Progenitor cell of endocrine pancreas (in vitro differentiated cells): ENCODE measurements at regions not wholly inside any gene's neighbourhood (a gene's known extent, or its start where the extent isn't known, plus 50 kb on each side); places are given as distances from the start of the nearest gene placed in this dataset.
A peak's percentile ranks its signal among the peaks of the same experiment; 100 is the strongest.

ENCODE experiments used
- DNase-seq: peaks from one replicate; pipeline ENCODE4 v3.0.0; 2021; ENCODE audit warnings: low spot score; ENCODE audit not compliant: unreplicated experiment
- H3K27ac Mint-ChIP-seq: 2 replicates; pipeline ENCODE4 v1.8.0; 2021; ENCODE audit warnings: mild to moderate bottlenecking, moderate library complexity, mixed read lengths
- H3K27me3 Mint-ChIP-seq: 2 replicates; pipeline ENCODE4 v1.8.0; 2021; ENCODE audit warnings: mixed read lengths
- H3K36me3 Mint-ChIP-seq: 2 replicates; pipeline ENCODE4 v1.8.0; 2022; ENCODE audit warnings: mixed read lengths; ENCODE audit not compliant: insufficient read depth
- H3K4me1 Mint-ChIP-seq: 2 replicates; pipeline ENCODE4 v1.8.0; 2021; ENCODE audit warnings: low read depth, mixed read lengths
- H3K4me3 Mint-ChIP-seq: 2 replicates; pipeline ENCODE4 v1.8.0; 2021; ENCODE audit warnings: low read depth, mild to moderate bottlenecking, moderate library complexity, mixed read lengths
- H3K9me3 Mint-ChIP-seq: 2 replicates; pipeline ENCODE4 v1.8.0; 2021; ENCODE audit warnings: low read depth, mixed read lengths
- CTCF ChIP-seq: fragments of 200-600 bp; sonication (generic); IDR thresholded peaks from one replicate; pipeline ENCODE4 v1.5.0; 2021; ENCODE audit warnings: antibody characterized with exemption, mild to moderate bottlenecking; ENCODE audit not compliant: unreplicated experiment

GRCh38 chr11:28616160-28616965, 508.2 kb downstream of the METTL15 start:
- no peak overlapping the region for H3K4me3 Mint-ChIP-seq
- no peak for DNase-seq
- no peaks in the 10 kb centered on the region for H3K9me3 Mint-ChIP-seq
- no peaks in the 10 kb centered on the region for H3K36me3 Mint-ChIP-seq
- TF ChIP-seq CTCF = no peak
- H3K27ac Mint-ChIP-seq = no peak overlapping the region
- peaks cover 12% of the 10 kb centered on the region for H3K4me1 Mint-ChIP-seq
- no peaks in the 10 kb centered on the region for H3K27me3 Mint-ChIP-seq

- Mint-ChIP-seq H3K27ac (peak overlapping the region; percentile 21), H3K9me3 (no peaks in the 10 kb centered on the region)
- DNase-seq = no peak
Observed at GRCh38 chr11:28615542-28615941, 507.4 kb downstream of the METTL15 start.

GRCh38 chr11:28606930-28607329, 498.7 kb downstream of the METTL15 start:
- no peak for TF ChIP-seq CTCF
- no peaks in the 10 kb centered on the region for H3K9me3 Mint-ChIP-seq
- no peak overlapping the region for H3K27ac Mint-ChIP-seq
- peaks cover 4% of the 10 kb centered on the region for H3K4me1 Mint-ChIP-seq
- no peak for DNase-seq
- H3K36me3 Mint-ChIP-seq = no peaks in the 10 kb centered on the region
- H3K4me3 Mint-ChIP-seq = no peak overlapping the region
- H3K27me3 Mint-ChIP-seq = no peaks in the 10 kb centered on the region

More at GRCh38 chr11:28615542-28615941, 507.4 kb downstream of the METTL15 start:
- Mint-ChIP-seq H3K27me3 (no peaks in the 10 kb centered on the region), H3K36me3 (no peaks in the 10 kb centered on the region), H3K4me1 (peaks cover 12% of the 10 kb centered on the region), H3K4me3 (no peak overlapping the region)
- no peak for TF ChIP-seq CTCF

- Mint-ChIP-seq H3K4me3 (no peak overlapping the region), H3K9me3 (no peaks in the 10 kb centered on the region), H3K36me3 (no peaks in the 10 kb centered on the region), H3K27ac (no peak overlapping the region), H3K27me3 (no peaks in the 10 kb centered on the region), H3K4me1 (no peaks in the 10 kb centered on the region)
- no peak for TF ChIP-seq CTCF
- no peak for DNase-seq
Observed at GRCh38 chr11:28599656-28600055, 491.5 kb downstream of the METTL15 start.

GRCh38 chr11:28598531-28598930, 490.3 kb downstream of the METTL15 start:
- Mint-ChIP-seq H3K27ac (no peak overlapping the region), H3K36me3 (no peaks in the 10 kb centered on the region), H3K4me3 (no peak overlapping the region), H3K9me3 (no peaks in the 10 kb centered on the region), H3K27me3 (no peaks in the 10 kb centered on the region), H3K4me1 (no peaks in the 10 kb centered on the region)
- no peak for TF ChIP-seq CTCF
- DNase-seq = no peak
